Astrocyte of the cerebellum (primary cell): ENCODE measurements at regions not wholly inside any gene's neighbourhood (a gene's known extent, or its start where the extent isn't known, plus 50 kb on each side); places are given as distances from the start of the nearest gene placed in this dataset.

ENCODE experiments used
- DNase-seq: peaks from one replicate; pipeline ENCODE4 v3.0.0-alpha.2; 2011; ENCODE audit warnings: low read depth
- H3K4me3 ChIP-seq: 2 replicates; pipeline ENCODE4 v1.5.1; 2011; ENCODE audit warnings: mild to moderate bottlenecking, low read depth, low read length, moderate library complexity
- CTCF ChIP-seq: IDR thresholded peaks from 2 replicates; pipeline ENCODE4 v1.5.1; 2012; ENCODE audit warnings: low read length, low read depth, moderate library complexity, mild to moderate bottlenecking; ENCODE audit errors: missing control alignments
- in situ Hi-C: cut with HindIII; loops from 2 replicates; pipeline ENCODE4 v1.10.0; 2017; ENCODE audit warnings: low sequenced_read_pairs

- no peak for TF ChIP-seq CTCF
- no peak overlapping the region for H3K4me3 ChIP-seq
- DNase-seq, result no peak
- in situ Hi-C loops, result no loop called here
Observed at GRCh38 chr7:26513948-26514347, 222.3 kb downstream of the SNX10 start.

DNA sequence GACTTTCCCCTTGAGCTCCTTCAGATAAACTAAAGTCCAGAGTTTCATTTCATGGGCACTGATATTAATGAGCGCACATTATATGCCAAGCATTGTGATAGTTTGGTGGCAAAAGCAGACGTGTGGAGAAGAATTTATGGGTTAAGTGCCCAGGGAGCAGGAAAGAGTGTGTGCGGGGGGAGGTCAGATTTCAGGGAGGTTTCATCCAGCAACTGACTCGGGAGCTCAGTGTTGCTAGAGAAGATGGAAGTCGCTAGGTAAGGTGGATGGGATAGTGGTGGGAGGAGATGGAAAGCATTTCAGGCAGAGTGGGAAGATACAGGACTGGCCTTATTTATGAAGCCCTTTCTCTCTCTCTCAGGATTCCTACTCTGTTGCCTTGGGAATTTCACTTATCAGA is 223.0 kb downstream of the SNX10 start:
- DNase-seq, result no peak
- no peak for TF ChIP-seq CTCF
- no peak overlapping the region for H3K4me3 ChIP-seq
- in situ Hi-C loops, result no loop called here

GRCh38 chr7:26515314-26515842 is 223.7 kb downstream of the SNX10 start:
- no peak for TF ChIP-seq CTCF
- DNase-seq, result no peak
- in situ Hi-C loops, result no loop called here
- H3K4me3 ChIP-seq, result no peak overlapping the region

DNA sequence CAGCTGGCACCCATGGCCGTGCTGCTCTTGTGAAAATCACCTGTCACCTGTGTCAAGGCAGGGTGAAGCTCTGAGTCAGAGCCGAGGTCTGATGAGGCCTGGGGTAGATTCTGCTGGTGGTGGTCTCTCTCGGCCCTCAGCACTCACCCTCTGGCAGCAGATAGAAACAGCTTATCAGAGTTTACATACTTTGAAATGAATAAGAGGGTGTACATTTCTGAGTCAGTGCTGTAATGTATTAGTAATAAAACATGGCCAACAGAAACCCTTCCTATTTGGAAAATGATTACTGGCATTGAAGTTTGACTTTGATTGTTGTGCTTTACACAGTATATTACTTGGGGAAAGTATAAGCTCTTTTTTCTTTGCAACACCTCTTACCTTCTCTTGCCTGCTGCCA is 228.8 kb downstream of the SNX10 start:
- H3K4me3 ChIP-seq, result no peak overlapping the region
- in situ Hi-C loops, result no loop called here
- DNase-seq, result no peak
- no peak for TF ChIP-seq CTCF

GRCh38 chr7:26522633-26523032 is 231.0 kb downstream of the SNX10 start:
- H3K4me3 ChIP-seq, result no peak overlapping the region
- TF ChIP-seq CTCF, result no peak
- in situ Hi-C loops, result no loop called here
- no peak for DNase-seq

DNA sequence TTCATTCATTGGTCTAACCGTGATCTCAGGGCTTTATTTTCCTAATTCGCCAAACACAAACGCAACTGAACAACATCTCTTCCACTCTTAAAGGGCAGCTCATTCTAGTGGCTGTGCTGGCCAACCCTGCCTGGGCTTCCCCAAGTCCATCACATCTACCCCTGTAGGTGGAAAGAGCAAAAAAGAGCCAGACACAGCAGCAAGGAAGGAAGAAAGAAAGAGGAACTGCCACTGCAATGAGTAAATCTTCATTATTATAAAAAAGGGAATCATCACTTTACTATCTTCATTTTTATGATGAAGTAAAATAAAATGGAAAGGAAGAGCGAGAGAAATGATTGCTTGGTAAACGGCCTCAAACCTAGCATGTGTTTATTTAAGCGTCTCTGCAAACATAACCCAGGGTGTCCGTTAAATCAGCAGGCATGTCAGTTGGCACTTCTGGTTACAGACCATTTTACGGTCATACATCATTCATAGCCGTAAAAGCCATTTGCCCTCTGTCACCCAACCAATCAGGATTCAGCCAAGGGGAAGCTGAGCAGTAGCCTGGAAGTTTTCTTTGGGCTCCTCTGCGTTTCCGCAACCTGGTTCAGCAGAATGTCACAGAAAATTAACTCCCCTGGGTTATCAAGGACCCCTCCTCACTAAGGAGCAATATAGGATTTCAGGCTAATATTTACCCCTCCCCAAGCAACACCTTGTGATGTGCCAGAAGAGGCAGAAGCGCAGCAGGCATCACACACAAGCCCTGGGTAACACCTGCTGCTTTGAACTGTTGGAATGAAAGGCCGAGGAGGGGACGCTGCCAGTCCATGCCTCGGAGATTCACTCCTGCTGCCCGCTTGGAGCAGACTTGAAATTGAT is 234.0 kb downstream of the SNX10 start:
- in situ Hi-C loops, result no loop called here
- DNase-seq, result no peak
- no peak overlapping the region for H3K4me3 ChIP-seq
- no peak for TF ChIP-seq CTCF
